GM19238 (cell line): ENCODE measurements at regions not wholly inside any gene's neighbourhood (a gene's known extent, or its start where the extent isn't known, plus 50 kb on each side); places are given as distances from the start of the nearest gene placed in this dataset.
"Not testable (repeated sequence)": the region's sequence is repeated elsewhere in the genome, so short reads cannot be mapped to it uniquely, and the experiment has no call there.

Experiments
- DNase-seq: peaks from one replicate; pipeline ENCODE4 v3.0.0; 2011; ENCODE audit warnings: low spot score; ENCODE audit not compliant: insufficient read length

- DNase-seq, result no peak
Measured at GRCh38 chr17:71067669-71068407, 898.5 kb downstream of the KCNJ2 start.

- no peak for DNase-seq
Measured at GRCh38 chr17:71068408-71068750, 899.0 kb downstream of the KCNJ2 start.

GRCh38 chr17:71071041-71071440 lies 901.7 kb downstream of the KCNJ2 start:
- no peak for DNase-seq

GRCh38 chr17:71071837-71072236 lies 902.5 kb downstream of the KCNJ2 start:
- no peak for DNase-seq

- DNase-seq, result no peak
Measured at GRCh38 chr17:71080937-71081336, 911.6 kb downstream of the KCNJ2 start.

- no peak for DNase-seq
Measured at GRCh38 chr17:71081666-71082065, 912.3 kb downstream of the KCNJ2 start.

- no peak for DNase-seq
Measured at GRCh38 chr17:71084219-71084618, 914.9 kb downstream of the KCNJ2 start.

- no peak for DNase-seq
Measured at GRCh38 chr17:71084838-71085237, 915.5 kb downstream of the KCNJ2 start.

- DNase-seq, result no peak
Measured at GRCh38 chr17:71085238-71086033, 916.1 kb downstream of the KCNJ2 start.

GRCh38 chr17:71089431-71089830 lies 920.1 kb downstream of the KCNJ2 start:
- no peak for DNase-seq

GRCh38 chr17:71098071-71098470 lies 928.7 kb downstream of the KCNJ2 start:
- no peak for DNase-seq

- DNase-seq, result no peak
Measured at GRCh38 chr17:71099003-71099714, 929.8 kb downstream of the KCNJ2 start.

GRCh38 chr17:71102777-71103176 lies 933.4 kb downstream of the KCNJ2 start:
- DNase-seq, result no peak

GRCh38 chr17:71104225-71104624 lies 934.9 kb downstream of the KCNJ2 start:
- DNase-seq, result no peak

GRCh38 chr17:71106056-71106455 lies 936.7 kb downstream of the KCNJ2 start:
- not testable (repeated sequence) for DNase-seq

GRCh38 chr17:71107136-71107535 lies 937.8 kb downstream of the KCNJ2 start:
- no peak for DNase-seq

GRCh38 chr17:71109697-71110096 lies 940.4 kb downstream of the KCNJ2 start:
- DNase-seq, result no peak

- DNase-seq, result no peak
Measured at GRCh38 chr17:71110326-71110725, 941.0 kb downstream of the KCNJ2 start.

- DNase-seq, result no peak
Measured at GRCh38 chr17:71111460-71111859, 942.1 kb downstream of the KCNJ2 start.

- DNase-seq, result no peak
Measured at GRCh38 chr17:71111934-71112333, 942.6 kb downstream of the KCNJ2 start.

GRCh38 chr17:71113347-71113746 lies 944.0 kb downstream of the KCNJ2 start:
- DNase-seq, result no peak
